KBM-7 (cell line): ENCODE measurements at regions not wholly inside any gene's neighbourhood (a gene's known extent, or its start where the extent isn't known, plus 50 kb on each side); places are given as distances from the start of the nearest gene placed in this dataset.
"Not testable (repeated sequence)": the region's sequence is repeated elsewhere in the genome, so short reads cannot be mapped to it uniquely, and the experiment has no call there.

Experiments
- DNase-seq: peaks from one replicate; pipeline ENCODE4 v3.0.0-alpha.2; 2015
- in situ Hi-C: fragments of 300-500 bp; cut with MboI; formaldehyde crosslinking; loops from 2 replicates; pipeline ENCODE4 v1.14.3; 2020; ENCODE audit warnings: low sequenced_read_pairs, low pct_unique_long_range_greater_than_20kb, mixed read lengths

GRCh38 chr5:54864911-54865515, 120.4 kb downstream of the ESM1 start:
- in situ Hi-C loops: loop anchor here (25.0 kb wide), 2 partner anchors 353 to 628 kb away; partner anchors contain the start of gene SNX18
- not testable (repeated sequence) for DNase-seq

- in situ Hi-C loops: loop anchor here (25.0 kb wide), 2 partner anchors 350 to 625 kb away; partner anchors contain the start of gene SNX18
These were observed 123.4 kb downstream of the ESM1 start for GRCh38 chr5:54862036-54862435.

GRCh38 chr5:54861212-54861894, 124.0 kb downstream of the ESM1 start:
- no peak for DNase-seq
- in situ Hi-C loops: loop anchor here (25.0 kb wide), 2 partner anchors 349 to 624 kb away; partner anchors contain the start of gene SNX18

More at GRCh38 chr5:54862036-54862435, 123.4 kb downstream of the ESM1 start:
- DNase-seq: no peak

- no peak for DNase-seq
- in situ Hi-C loops: loop anchor here (25.0 kb wide), 2 partner anchors 348 to 623 kb away; partner anchors contain the start of gene SNX18
These were observed 125.1 kb downstream of the ESM1 start for GRCh38 chr5:54860321-54860720.

- in situ Hi-C loops: loop anchor here (25.0 kb wide), 2 partner anchors 347 to 622 kb away; partner anchors contain the start of gene SNX18
- no peak for DNase-seq
These were observed 126.1 kb downstream of the ESM1 start for GRCh38 chr5:54859316-54859715.

- DNase-seq: no peak
- in situ Hi-C loops: loop anchor here (25.0 kb wide), 2 partner anchors 343 to 618 kb away; partner anchors contain the start of gene SNX18
These were observed 130.4 kb downstream of the ESM1 start for GRCh38 chr5:54854883-54855581.

- in situ Hi-C loops: loop anchor here (25.0 kb wide), 2 partner anchors 340 to 615 kb away; partner anchors contain the start of gene SNX18
- DNase-seq: no peak
These were observed 133.4 kb downstream of the ESM1 start for GRCh38 chr5:54852007-54852406.

GRCh38 chr5:54851449-54851848, 133.9 kb downstream of the ESM1 start:
- in situ Hi-C loops: loop anchor here (25.0 kb wide), 2 partner anchors 339 to 614 kb away; partner anchors contain the start of gene SNX18

GRCh38 chr5:54848581-54848980, 136.8 kb downstream of the ESM1 start:
- no peak for DNase-seq
- in situ Hi-C loops: no loop called here

More at GRCh38 chr5:54851449-54851848, 133.9 kb downstream of the ESM1 start:
- no peak for DNase-seq

- DNase-seq: no peak
- in situ Hi-C loops: no loop called here
These were observed 139.8 kb downstream of the ESM1 start for GRCh38 chr5:54845567-54845941.

GRCh38 chr5:54844905-54845566, 140.4 kb downstream of the ESM1 start:
- DNase-seq: peak; percentile 72
- in situ Hi-C loops: no loop called here

GRCh38 chr5:54844266-54844665, 141.1 kb downstream of the ESM1 start:
- in situ Hi-C loops: no loop called here
- no peak for DNase-seq

- in situ Hi-C loops: no loop called here
- no peak for DNase-seq
These were observed 143.9 kb downstream of the ESM1 start for GRCh38 chr5:54841481-54841880.

- no peak for DNase-seq
- in situ Hi-C loops: no loop called here
These were observed 146.6 kb downstream of the ESM1 start for GRCh38 chr5:54838843-54839242.

GRCh38 chr5:54837981-54838380, 147.4 kb downstream of the ESM1 start:
- in situ Hi-C loops: no loop called here
- DNase-seq: no peak

- no peak for DNase-seq
- in situ Hi-C loops: no loop called here
These were observed 148.3 kb downstream of the ESM1 start for GRCh38 chr5:54837093-54837492.

- no peak for DNase-seq
- in situ Hi-C loops: no loop called here
These were observed 149.7 kb downstream of the ESM1 start for GRCh38 chr5:54835647-54836046.

- in situ Hi-C loops: no loop called here
- DNase-seq: no peak
These were observed 151.1 kb downstream of the ESM1 start for GRCh38 chr5:54834121-54834842.

- in situ Hi-C loops: no loop called here
- no peak for DNase-seq
These were observed 151.8 kb downstream of the ESM1 start for GRCh38 chr5:54833590-54833989.
